Islet precursor cell (in vitro differentiated cells): ENCODE measurements at regions not wholly inside any gene's neighbourhood (a gene's known extent, or its start where the extent isn't known, plus 50 kb on each side); places are given as distances from the start of the nearest gene placed in this dataset.
"Not testable (repeated sequence)": the region's sequence is repeated elsewhere in the genome, so short reads cannot be mapped to it uniquely, and the experiment has no call there.

Source experiments
- DNase-seq: peaks from one replicate; pipeline ENCODE4 v3.0.0-alpha.2; 2018

DNA sequence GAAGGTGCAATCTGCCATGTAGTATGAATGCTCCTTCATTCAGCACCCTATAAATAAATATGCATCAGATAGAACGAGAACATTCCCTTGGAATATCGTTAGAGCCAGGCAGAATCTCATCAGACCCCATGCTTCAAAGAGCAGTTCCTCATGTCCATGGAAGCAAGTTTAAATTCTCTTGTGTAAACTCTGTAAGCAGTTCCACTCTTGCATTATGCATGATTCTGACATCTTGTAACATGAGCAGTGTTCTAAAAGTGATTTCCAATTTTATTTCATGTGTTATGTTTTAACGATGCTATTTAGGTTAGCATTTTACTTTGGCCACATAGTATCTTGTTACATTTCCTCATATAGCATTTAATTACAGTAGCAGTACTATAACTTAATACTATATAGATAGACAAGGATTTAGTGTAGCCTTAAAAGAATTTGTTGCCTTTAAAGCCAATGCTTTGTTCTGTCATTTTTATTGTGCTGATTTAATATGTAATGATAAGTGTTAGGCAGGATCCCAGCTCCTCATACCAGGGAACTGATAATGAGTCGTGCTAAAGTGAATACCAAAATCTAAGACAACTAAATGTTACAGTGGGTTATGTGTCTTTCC, 161.2 kb upstream of the NECTIN3 start:
- DNase-seq, result no peak

DNA sequence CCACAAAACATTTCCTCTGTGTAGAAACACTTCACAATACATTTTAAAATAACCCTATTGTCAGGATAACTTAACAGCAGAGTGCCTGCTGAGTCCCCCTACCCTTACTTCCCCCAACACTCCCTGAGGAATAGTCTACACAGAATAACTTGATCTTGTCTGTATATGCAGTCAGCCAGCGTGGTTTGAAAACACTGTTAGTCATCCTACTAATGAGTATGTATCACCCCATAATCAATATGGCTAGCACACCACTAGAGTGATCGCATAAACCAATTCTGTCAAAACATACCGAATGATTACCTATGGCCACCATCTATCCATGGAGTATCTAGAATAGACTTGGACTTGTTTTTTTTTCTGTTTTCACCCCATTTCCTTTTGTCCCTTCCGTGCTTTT, 152.7 kb upstream of the NECTIN3 start:
- DNase-seq, result no peak

DNA sequence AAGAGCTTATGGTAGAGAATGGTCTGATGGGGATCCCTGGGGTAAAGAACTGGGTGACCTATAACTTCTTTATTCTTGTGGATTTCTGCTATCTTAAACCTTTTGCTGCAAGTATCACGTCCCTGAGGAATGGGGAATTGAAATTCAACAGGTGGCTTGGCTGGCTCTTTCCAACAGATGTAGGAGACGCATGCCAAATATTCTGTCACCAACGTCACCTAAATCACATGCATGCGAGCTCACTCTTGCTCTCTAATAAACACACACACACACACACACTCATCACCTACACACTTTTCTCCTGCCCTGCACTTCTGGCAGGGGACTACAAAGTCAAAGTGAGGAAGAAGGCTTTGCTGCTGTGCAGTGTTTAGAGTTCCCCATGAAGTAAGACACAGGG, 145.8 kb upstream of the NECTIN3 start:
- no peak for DNase-seq

DNA sequence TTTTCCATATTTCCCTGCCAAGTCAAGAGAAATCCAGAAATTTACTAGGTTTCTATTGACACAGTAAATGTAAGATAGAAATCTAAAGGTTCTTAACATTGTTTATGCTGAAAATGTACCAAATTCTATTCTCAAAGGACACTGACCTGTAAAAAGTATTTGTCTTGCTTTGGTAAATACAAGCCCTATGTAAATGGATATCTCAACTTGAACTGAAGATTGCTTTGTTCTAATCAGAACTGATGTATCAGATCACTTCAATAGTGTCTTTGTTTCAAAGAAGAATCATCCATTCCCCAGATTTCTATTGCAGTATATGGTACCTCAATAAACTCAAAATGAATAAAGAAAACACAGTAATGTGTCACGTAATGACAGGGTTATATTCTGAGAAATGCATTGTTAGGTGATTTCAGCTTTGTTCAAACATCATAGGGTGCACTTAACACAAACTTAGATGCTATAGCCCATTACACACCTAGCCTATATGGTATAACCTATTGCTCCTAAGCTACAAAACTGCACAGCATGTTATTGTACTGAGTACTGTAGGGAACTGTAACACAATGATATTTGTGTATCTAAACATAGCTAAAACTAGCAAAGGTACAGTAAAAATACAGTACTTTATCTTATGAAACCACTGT, 143.5 kb upstream of the NECTIN3 start:
- DNase-seq, result no peak

DNA sequence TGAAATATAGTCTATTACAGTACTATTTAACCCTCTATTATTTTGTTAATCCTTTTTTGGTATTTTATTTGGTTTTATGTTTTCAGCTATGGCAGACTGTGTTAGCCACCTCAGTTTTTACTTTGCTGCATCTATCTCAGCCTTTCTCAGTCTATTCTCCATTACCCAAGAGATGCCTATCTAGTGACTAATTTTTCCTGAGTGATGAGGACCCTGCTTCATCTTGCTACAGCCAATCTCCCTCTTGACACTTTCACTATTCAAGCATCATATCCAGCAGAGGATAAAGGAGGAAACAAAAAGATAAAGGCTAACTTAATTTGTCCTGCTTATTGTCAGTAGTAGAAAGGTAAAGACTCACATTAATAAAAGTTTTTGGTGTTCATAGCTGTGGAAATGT, 141.8 kb upstream of the NECTIN3 start:
- no peak for DNase-seq

DNA sequence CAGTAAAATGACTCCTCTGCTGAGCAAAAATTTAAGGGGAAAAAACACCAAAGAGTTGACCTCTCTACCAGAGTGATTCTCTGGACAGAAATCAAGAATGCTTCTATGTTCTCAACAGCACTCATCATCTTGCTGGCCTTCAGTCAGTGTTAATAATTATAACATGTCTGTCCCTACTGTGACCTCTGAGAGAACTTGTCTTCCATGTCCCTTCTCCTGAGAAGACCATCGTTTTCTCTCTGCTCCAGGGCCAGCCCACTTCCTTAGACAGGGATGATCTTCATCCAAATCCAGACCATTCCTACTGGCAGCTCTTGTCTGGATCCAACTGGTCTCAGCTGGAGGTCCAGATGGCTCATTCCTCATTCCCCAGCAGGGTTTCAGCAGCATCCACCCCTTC, 139.0 kb upstream of the NECTIN3 start:
- DNase-seq, result no peak

DNA sequence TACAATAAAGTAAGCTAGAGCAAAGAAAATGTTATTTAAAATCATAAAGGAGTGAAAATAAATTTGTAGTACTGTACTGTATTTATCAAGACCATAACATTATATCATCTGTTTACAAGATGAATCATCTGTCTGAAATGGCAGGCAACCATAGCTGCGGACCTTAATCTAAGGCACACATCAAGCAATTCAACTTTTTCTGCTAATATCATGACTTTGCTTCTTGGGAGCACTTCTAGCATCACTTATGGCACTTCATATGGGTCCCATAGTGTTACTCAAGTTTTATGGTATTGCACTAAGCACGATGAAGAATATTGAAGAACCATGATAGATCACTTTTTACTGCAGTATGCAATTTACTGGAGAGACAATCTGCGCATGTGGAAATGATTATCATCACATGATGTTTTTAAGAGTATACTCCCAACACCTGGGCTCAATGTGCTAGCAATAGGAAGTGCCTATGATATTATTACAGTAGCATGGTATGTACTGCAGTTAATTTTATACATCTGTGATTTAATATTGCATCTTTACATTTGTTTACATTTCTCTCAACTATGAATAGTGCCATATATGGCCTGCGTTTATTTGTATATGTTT, 137.7 kb upstream of the NECTIN3 start:
- no peak for DNase-seq

DNA sequence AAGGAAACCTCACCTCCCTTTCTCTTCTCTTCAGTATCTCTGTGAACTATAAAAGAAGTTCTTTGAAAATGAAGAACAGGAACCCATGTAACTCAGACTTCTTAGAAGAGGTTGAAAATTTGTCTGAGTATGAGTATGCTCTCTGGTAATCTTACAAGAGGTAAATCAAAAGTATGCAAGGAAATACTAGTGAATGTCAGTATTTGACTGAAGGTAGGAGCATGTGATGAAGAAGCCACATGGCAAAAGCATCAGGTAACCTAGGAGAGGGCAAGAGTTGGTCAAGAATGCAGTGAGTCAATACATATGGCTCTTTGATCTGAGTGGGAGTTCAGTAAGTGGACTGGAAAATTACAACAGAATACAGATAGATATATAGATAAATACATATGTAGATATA, 133.0 kb upstream of the NECTIN3 start:
- no peak for DNase-seq

DNA sequence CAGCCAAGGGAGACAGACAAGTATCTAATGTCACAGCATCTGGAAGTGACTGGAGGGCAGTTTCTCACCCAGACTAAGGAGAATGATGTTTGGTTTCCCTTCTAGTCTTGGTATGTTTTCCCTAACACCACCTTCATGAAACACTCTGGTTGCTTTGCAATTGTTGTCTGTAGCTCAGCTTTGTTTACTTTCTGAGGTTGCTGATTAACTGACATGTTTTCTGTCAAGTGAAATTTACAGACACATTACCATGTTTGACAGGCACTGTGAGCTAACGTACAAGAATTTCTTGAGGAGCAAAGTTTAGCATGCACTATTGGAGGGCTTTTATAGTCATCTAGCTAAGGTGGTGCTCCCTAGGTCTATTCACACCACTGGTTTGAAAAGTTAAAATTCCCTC, 131.6 kb upstream of the NECTIN3 start:
- DNase-seq, result no peak

DNA sequence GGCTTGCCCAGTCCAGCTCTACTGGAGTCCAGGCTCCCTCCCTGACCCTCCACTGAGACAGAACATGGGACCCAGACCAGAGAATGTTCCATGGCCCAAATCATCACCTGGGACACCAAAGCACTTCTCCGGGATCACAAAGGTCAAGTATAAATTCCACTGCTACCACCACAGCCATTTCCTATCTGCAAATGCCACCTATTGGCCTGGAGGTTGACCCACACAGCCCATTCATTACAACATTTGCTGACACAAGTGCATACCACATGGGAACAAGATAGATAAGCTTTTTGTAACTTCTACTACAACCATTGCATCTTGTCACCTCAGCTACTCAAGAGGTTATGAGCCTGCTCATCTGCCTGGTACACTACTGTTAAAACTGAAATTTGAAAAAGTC, 126.8 kb upstream of the NECTIN3 start:
- no peak for DNase-seq

DNA sequence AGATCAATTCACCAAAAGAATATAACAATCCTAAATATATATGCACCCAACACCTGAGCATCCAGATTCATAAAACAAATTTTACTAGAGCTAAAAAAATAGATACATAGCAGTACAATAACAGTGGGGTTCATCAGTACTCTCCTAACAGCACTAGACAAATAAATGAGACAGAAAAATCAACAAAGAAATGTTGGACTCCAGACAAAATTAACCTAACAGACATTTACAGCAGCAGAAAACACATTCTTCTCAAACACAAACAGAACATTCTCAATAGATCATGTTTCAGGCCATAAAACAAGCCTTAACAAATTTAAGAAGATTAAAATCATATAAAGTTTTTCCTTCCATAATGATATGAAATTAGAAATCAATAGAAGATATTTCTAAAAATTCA, 124.8 kb upstream of the NECTIN3 start:
- DNase-seq, result no peak

DNA sequence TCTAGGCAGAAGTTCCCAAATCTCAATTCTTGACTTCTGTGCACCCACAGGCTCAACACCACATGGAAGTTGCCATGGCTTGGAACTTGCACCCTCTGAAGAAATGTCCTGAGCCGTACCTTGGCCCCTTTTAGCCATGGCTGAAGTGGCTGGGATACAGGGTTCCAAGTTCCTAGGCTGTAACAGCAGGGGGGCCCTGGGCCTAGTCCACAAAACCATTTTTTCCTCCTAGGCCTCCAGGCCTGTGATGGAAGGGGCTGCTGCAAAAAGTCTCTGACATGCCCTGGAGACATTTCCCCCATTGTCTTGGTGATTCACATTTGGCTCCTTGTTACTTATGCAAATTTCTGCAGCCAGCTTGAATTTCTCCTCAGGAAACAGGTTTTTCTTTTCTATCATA, 122.4 kb upstream of the NECTIN3 start:
- not testable (repeated sequence) for DNase-seq

DNA sequence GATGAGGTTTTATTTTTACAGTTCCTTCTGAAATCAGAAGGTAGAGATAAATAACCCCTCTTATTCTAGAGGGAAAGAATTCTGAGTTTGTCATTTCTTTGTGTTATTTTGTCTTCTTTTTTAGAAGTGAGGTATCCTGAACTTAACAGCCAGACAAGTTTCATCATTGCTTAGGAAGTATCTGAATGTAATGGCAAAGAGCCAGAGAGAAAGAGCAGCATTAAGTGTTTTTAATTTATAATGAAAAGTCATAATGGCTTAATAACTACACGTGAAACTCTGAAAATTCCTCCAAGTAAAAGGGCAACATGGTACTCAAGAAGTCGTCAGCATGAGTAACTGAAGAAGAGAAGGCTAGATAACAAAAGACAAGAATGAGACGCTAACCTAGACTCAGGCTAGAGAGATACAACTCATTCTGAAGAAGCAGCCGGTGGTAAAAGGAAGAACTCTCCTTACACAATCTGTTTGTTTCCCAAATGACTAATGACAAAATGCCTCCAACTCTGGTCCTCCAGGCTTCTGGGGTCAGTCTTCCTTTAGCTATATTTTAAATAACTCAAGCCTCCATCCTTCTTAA, 116.2 kb upstream of the NECTIN3 start:
- DNase-seq, result no peak

DNA sequence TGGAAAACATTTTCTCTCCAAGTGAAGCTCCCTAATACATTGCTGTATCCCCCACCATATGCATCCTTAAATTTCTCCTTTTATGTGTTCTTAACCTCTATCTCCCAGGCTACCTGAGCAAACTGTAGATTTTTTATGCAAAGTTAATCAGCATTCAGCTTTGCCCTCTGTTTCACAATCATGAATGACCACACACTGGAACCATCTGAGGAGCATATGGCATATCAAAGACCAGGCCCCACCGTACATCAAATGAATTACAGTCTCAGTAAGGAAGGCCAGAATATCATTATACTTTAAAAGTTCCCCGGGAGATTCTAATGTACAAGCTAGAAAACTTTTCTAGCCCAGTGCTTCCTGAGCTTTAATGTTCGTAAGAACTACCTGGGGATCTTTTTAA, 115.5 kb upstream of the NECTIN3 start:
- DNase-seq, result no peak

DNA sequence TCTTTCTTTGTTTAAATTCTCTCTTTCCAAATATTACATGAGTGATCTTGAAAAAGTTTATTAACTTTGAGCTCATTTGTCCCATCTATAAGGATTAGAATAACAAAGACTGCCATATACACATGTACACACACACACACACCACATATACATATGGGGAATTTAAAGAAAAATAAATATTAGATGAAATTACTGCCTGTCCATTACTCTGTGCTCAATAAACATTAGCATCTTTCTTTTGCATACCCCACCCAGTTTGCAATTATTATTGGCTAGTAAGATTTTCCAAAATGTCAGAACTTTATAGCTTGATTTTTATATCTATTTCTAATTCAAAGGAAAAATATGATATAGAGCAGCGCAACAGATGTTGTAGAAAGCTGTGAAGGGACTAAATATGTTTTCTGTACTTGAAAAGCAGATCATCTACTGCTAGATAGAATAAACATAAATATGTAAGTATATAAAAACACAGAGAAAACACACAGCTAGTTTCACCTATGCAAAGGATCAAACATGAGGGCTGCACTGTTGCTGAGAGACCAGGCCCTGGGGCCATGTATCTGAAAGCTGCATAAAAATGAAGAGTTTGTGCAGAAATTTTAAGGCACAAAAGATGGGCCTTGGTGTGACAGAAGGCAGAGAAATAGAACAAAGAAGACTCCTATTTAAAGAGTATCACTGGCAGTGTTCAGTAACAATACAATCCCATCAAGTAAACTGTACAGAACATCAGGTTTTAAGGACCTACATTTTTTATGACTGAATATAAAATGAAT, 114.2 kb upstream of the NECTIN3 start:
- DNase-seq, result no peak

DNA sequence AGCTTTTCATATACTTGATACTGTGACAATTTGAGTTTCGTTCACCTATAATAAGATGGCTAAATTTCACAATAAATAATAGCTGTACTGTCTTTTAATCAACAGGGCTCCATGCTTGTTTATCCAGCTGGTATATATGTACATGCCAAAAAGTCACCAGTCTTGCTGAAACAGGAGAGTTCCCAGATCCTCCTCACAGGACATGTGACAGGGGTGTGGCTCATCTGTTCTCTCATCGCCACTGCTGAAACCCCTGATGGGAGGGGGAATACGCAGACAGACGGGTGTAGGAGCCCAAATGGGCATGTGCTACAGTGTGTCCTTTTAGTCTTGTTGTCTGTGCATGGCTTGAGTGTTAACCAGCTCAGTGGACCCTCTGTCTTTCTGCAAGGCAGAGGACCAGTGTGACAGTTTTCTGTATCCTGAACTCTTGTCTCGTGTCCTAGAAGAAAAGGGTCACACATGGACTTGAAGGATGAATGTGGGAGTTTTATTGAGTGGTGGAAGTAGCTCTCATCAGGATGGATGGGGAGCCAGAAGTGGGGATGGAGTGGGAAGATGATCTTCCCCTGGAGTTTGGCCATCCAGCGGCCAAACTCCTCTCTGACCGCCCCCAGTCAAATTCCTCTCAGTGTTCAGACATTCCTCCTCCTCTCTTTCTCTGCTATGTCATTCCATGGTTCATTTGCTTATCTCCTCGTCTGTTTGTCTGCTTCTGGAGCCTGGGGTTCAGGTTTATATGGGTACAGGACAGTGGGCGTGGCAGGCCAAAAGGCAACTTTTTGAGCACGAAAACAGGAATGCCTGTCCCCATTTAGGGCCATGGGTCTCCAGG, 113.1 kb upstream of the NECTIN3 start:
- no peak for DNase-seq

DNA sequence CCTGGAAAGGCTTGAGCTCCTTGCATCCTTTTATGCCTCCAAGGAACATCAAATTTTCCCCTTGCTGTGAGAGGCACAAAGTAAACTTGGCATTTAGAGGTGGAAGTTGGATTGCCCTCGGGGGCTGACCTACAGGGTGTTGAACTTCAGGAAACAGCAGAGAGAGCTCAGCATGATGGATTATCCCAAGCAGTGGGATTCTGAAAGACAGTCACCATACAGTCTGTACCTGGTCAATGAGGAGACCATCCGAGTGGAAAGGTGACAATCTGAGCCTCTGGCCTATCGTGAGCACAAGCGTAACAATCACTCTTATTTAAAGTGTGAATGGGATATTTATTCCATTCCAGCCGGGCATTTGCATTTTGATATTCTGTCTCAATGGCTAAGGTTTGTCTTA, 105.6 kb upstream of the NECTIN3 start:
- DNase-seq, result no peak

DNA sequence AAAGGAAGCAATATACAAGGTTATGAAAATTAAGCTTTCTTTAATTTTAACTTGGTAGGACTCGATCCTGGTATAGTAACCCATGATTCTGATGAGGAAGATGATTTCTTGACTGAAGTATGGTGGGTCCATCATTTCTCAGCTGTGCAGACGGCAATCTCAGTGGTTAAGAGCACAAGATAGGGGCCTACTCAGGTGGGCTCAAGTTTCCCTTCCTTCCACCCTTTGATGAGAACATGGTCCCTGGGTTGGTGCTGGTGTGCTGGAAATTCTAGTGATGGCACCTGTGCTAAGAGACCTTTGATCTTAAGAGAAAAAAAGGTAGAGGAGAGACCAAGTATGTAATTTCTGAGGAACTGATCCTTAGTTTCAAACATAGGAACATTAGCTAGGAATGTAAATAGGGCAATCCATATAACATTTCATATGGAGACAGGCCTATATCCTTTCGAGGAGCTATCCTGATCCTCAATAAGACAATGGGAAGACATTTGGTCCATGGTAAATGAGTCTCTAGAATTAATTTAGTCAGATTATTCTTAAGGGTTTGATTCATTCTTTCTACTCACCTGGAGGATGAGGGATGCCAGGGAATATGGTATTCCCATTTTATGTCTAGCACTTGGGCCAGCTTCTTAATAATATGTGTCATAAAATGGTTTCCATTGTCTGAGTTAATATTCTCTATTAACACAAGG, 104.5 kb upstream of the NECTIN3 start:
- DNase-seq, result no peak

DNA sequence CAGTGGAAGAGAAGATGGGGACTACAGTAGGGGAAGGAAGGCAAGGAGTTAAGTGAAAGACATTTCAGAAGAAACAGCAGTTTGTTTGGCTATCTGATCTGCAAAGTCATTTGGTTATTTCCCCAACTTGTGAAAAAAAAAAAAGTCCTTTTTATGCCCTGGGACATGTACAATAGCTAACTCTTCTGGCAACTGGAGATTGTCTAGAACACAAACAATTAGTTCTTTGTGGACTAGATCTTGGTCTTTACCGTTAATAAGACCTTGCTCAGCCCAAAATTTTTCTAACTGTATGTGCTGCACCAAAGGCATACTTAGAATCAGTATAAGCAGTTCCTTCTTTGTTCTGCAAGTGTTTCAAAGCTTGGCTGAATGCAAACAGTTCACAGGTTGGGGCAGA, 103.5 kb upstream of the NECTIN3 start:
- DNase-seq, result no peak

DNA sequence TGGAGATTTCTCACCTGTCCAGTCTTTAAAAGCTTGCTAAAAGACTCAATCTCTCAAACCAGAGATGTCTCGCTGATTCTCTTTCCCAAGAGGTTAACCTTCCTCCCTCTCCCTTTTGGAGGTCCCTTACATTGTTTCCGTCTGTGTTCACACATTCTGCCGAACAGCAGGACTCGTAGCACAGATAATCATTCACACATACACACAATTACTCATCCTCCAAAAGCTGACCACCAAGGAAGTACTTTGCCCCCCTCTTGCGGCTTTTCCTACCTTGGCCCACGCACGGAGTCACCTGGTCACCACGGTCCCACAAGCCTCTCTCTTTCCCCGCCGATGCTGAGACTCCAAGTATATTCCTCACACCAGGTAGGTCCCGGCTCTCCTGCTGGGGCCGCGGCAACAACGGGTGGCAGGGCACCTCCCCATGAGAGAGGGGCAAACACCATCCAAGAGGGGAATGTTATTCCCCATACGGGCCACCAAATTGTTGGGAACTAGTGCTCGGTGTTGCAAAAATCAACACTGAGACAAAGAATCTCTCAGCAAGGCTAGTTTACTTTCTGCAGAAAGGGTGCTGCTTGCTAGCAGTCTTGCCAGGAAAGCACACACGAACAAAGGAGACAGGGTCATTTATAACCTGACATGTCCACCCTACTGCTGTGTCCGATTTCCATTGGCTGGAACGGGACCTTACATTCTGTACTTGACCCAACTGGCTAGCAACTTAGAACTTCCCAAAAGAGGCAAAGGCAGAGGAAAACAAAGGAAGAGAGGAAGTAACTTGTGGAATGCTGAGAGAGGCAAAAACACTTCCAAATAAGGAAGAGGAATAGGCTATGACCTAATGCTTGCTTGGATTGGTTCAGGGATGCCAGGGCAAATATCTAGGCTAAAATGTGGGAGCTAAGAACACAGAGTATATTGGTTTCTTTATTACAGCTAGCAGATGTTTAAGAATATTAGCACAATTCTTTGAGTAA, 102.1 kb upstream of the NECTIN3 start:
- no peak for DNase-seq
